ACC112 (cell line): ENCODE measurements at regions not wholly inside any gene's neighbourhood (a gene's known extent, or its start where the extent isn't known, plus 50 kb on each side); places are given as distances from the start of the nearest gene placed in this dataset.

Experiments
- H2AFZ ChIP-seq: fragments of 200-600 bp; sonication (generic); one replicate; pipeline ENCODE4 v1.6.0; 2017; ENCODE audit warnings: antibody characterized with exemption, low read length; ENCODE audit not compliant: unreplicated experiment
- H3K27ac ChIP-seq: fragments of 200-600 bp; sonication (generic); 2 replicates; pipeline ENCODE4 v1.5.1; 2014; ENCODE audit warnings: low read depth, mild to moderate bottlenecking, antibody characterized with exemption, low read length, moderate library complexity
- H3K27me3 ChIP-seq: fragments of 200-600 bp; sonication (generic); 2 replicates; pipeline ENCODE4 v1.6.1; 2014; ENCODE audit warnings: mild to moderate bottlenecking, antibody characterized with exemption, low read length, moderate library complexity, mixed read lengths; ENCODE audit not compliant: insufficient read depth
- H3K36me3 ChIP-seq: fragments of 200-600 bp; sonication (generic); 2 replicates; pipeline ENCODE4 v1.6.1; 2016; ENCODE audit warnings: mild to moderate bottlenecking, antibody characterized with exemption, low read length, moderate library complexity, mixed read lengths; ENCODE audit not compliant: insufficient read depth
- H3K4me1 ChIP-seq: fragments of 200-600 bp; sonication (generic); one replicate; pipeline ENCODE4 v1.6.1; 2016; ENCODE audit warnings: low read length, mixed read lengths; ENCODE audit not compliant: insufficient read depth, unreplicated experiment, control insufficient read depth
- H3K4me3 ChIP-seq: fragments of 200-600 bp; sonication (generic); 2 replicates; pipeline ENCODE4 v1.5.1; 2014; ENCODE audit warnings: mild to moderate bottlenecking, low read depth, low read length
- H3K79me2 ChIP-seq: fragments of 200-600 bp; sonication (generic); one replicate; pipeline ENCODE4 v1.6.0; 2016; ENCODE audit warnings: low read length; ENCODE audit not compliant: control insufficient read depth, unreplicated experiment, insufficient read depth

GRCh38 chr15:31178705-31179104, 77.2 kb upstream of the TRPM1 start:
- no peak overlapping the region for H3K27ac ChIP-seq
- no peaks in the 10 kb centered on the region for H3K4me1 ChIP-seq
- no peaks in the 10 kb centered on the region for H3K36me3 ChIP-seq
- H3K27me3 ChIP-seq, result peaks cover 25% of the 10 kb centered on the region; the same call in 1 of the 2 replicates
- no peak overlapping the region for H3K4me3 ChIP-seq
- H2AFZ ChIP-seq, result no peak overlapping the region
- H3K79me2 ChIP-seq, result no peaks in the 10 kb centered on the region

GRCh38 chr15:31179693-31180092, 78.2 kb upstream of the TRPM1 start:
- Histone ChIP-seq H3K27ac (no peak overlapping the region), H3K4me1 (no peaks in the 10 kb centered on the region), H2AFZ (no peak overlapping the region), H3K36me3 (no peaks in the 10 kb centered on the region), H3K79me2 (no peaks in the 10 kb centered on the region), H3K27me3 (peaks cover 25% of the 10 kb centered on the region; the same call in 1 of the 2 replicates), H3K4me3 (no peak overlapping the region)

GRCh38 chr15:31193291-31193690, 91.8 kb upstream of the TRPM1 start:
- no peaks in the 10 kb centered on the region for H3K4me1 ChIP-seq
- H3K27ac ChIP-seq, result no peak overlapping the region
- H3K4me3 ChIP-seq, result no peak overlapping the region
- H3K79me2 ChIP-seq, result no peaks in the 10 kb centered on the region
- H3K36me3 ChIP-seq, result no peaks in the 10 kb centered on the region
- no peak overlapping the region for H2AFZ ChIP-seq
- peaks cover 15% of the 10 kb centered on the region for H3K27me3 ChIP-seq

GRCh38 chr15:31195871-31196270, 94.3 kb upstream of the TRPM1 start:
- Histone ChIP-seq H3K4me1 (no peaks in the 10 kb centered on the region), H3K4me3 (no peak overlapping the region), H3K27ac (no peak overlapping the region), H3K36me3 (no peaks in the 10 kb centered on the region), H2AFZ (no peak overlapping the region), H3K27me3 (no peaks in the 10 kb centered on the region; the same call in none of the 2 replicates), H3K79me2 (no peaks in the 10 kb centered on the region)

- H2AFZ ChIP-seq, result no peak overlapping the region
Observed at GRCh38 chr15:31197497-31198414, 96.2 kb upstream of the TRPM1 start.

GRCh38 chr15:31200735-31201151, 99.2 kb upstream of the TRPM1 start:
- Histone ChIP-seq H2AFZ (no peak overlapping the region), H3K27ac (no peak overlapping the region), H3K27me3 (peaks cover 32% of the 10 kb centered on the region), H3K4me1 (no peaks in the 10 kb centered on the region), H3K79me2 (no peaks in the 10 kb centered on the region), H3K4me3 (no peak overlapping the region), H3K36me3 (no peaks in the 10 kb centered on the region)

More at GRCh38 chr15:31197497-31198414, 96.2 kb upstream of the TRPM1 start:
- Histone ChIP-seq H3K27me3 (peaks cover 8% of the 10 kb centered on the region), H3K4me3 (no peak overlapping the region), H3K79me2 (no peaks in the 10 kb centered on the region), H3K4me1 (no peaks in the 10 kb centered on the region), H3K36me3 (no peaks in the 10 kb centered on the region), H3K27ac (no peak overlapping the region)

GRCh38 chr15:31202953-31203352, 101.4 kb upstream of the TRPM1 start:
- Histone ChIP-seq H2AFZ (no peak overlapping the region), H3K79me2 (no peaks in the 10 kb centered on the region), H3K27ac (no peak overlapping the region), H3K27me3 (peaks cover 37% of the 10 kb centered on the region), H3K36me3 (no peaks in the 10 kb centered on the region), H3K4me3 (no peak overlapping the region), H3K4me1 (no peaks in the 10 kb centered on the region)

- Histone ChIP-seq H3K27ac (no peak overlapping the region), H3K27me3 (peaks cover 37% of the 10 kb centered on the region), H3K36me3 (no peaks in the 10 kb centered on the region), H2AFZ (no peak overlapping the region), H3K4me3 (no peak overlapping the region), H3K4me1 (no peaks in the 10 kb centered on the region), H3K79me2 (no peaks in the 10 kb centered on the region)
Observed at GRCh38 chr15:31203999-31204398, 102.5 kb upstream of the TRPM1 start.

- Histone ChIP-seq H3K36me3 (no peaks in the 10 kb centered on the region), H3K27ac (no peak overlapping the region), H3K27me3 (peaks cover 37% of the 10 kb centered on the region), H2AFZ (no peak overlapping the region), H3K4me1 (no peaks in the 10 kb centered on the region), H3K79me2 (no peaks in the 10 kb centered on the region), H3K4me3 (no peak overlapping the region)
Observed at GRCh38 chr15:31206386-31207181, 105.1 kb upstream of the TRPM1 start.

GRCh38 chr15:31207246-31207645, 105.7 kb upstream of the TRPM1 start:
- no peak overlapping the region for H2AFZ ChIP-seq
- no peaks in the 10 kb centered on the region for H3K4me1 ChIP-seq
- no peak overlapping the region for H3K4me3 ChIP-seq
- peaks cover 30% of the 10 kb centered on the region for H3K27me3 ChIP-seq
- H3K27ac ChIP-seq, result no peak overlapping the region
- H3K36me3 ChIP-seq, result no peaks in the 10 kb centered on the region
- H3K79me2 ChIP-seq, result no peaks in the 10 kb centered on the region
